GM19468 (cell line): ENCODE measurements at regions not wholly inside any gene's neighbourhood (a gene's known extent, or its start where the extent isn't known, plus 50 kb on each side); places are given as distances from the start of the nearest gene placed in this dataset.

ENCODE experiments used
- ATAC-seq: cut with Tn5 transposase; IDR thresholded peaks from one replicate; pipeline ENCODE4 v1.9.1; 2021; ENCODE audit warnings: mild to moderate bottlenecking, moderate library complexity, moderate number of reproducible peaks; ENCODE audit not compliant: unreplicated experiment; ENCODE audit errors: extremely low read depth

DNA sequence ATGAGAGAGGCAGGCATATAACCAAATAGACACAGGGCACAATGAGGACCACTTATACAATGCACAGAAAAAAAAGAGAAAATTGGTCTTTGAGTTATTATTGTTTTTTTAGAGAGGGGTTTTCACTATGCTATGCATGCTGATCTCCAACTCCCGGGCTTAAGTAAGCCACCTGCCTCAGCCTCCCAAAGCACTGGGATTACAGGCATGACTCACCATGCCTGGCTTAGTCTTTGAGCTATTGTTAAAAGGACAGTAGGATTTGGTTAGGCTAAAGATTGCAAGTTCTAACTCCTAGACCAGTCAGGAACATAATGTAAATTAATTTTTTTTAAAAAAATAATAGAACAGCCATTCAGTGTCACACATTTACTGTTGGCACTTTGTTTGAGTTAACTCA is 340.1 kb downstream of the GPAT3 start:
- no peak for ATAC-seq

GRCh38 chr4:83875437-83875836 is 339.5 kb downstream of the GPAT3 start:
- ATAC-seq = no peak

- ATAC-seq = no peak
These were observed 338.1 kb downstream of the GPAT3 start for GRCh38 chr4:83873996-83874395.

DNA sequence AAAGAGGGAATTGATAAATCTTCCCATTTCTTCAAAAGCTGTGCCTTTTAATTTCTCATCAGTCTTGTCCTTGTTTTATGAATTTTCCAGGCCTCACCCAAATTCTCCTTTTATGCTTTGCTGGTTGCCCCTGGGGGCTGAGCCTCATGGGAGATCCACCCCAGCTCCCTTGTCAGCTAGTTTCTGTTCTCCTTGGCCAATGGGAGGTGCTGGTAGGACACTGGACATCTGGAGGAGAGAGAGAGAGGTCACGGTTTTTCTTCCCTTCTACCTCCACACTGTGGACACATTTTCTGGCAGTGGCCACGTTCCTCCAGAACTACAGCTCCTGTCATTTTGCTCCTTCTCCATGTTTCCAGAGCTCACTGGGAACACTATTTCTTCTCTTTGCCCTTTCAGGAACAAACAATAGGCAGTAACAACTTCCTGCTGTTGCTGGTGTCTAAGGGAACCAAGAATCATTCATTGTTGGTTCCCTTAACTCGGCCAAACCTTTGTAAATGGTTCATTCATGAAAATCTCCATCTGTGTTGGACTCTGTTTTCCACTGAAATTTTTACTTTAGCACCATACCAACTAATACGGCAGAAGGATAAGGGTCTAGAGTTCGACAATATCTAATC is 334.5 kb downstream of the GPAT3 start:
- ATAC-seq = no peak

- no peak for ATAC-seq
These were observed 331.1 kb downstream of the GPAT3 start for GRCh38 chr4:83866834-83867621.

DNA sequence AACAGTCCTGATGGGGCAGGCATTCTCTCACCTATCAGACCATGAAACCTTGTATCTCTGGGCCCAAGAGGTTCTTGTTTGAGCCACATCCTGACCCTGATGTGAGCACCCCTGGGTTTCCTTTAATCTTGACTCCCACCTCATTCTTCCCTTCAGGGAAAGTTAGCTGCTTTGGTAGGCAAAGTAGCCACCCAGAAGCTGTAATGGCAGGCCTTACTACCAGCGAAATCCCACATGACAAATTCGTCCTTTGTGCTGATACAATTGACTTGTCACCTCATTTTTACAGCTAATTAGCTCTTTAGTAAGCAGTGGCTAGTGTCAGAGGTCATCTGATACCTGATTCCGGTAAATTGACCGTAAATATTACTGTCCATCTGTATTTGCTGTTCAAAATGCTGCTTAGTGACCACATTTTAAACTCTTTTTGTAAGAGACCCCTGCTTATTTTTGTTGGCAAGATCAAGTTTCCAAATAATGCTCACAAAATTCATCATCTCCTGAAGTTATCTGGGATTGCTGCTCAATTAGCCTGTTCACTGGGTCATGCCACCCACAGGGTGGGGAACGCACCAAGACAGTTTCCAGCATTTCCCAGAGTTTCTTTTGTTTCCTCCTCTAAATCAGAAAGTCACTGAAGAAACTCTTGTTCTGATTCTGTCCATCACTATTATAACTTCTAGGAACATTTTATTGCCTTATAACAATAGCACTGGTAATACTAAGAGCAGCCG is 329.7 kb downstream of the GPAT3 start:
- no peak for ATAC-seq

GRCh38 chr4:83864097-83864817 is 328.3 kb downstream of the GPAT3 start:
- no peak for ATAC-seq

DNA sequence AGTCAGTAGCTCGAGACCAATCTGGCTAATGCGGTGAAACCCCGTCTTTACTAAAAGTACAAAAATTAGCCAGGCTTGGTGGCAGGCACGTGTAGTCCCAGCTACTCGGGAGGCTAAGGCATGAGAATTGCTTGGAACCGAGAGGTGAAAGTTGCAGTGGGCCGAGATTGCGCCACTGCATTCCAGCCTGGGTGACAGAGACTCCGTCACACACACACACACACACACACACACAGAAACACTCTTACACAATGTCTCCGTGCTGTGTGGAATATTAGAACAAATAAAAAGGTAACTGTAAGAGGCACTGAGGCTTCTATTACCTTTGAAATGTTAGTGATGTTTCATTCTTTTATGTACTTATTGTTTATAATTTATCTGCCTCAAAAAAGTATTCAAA is 326.6 kb downstream of the GPAT3 start:
- no peak for ATAC-seq

DNA sequence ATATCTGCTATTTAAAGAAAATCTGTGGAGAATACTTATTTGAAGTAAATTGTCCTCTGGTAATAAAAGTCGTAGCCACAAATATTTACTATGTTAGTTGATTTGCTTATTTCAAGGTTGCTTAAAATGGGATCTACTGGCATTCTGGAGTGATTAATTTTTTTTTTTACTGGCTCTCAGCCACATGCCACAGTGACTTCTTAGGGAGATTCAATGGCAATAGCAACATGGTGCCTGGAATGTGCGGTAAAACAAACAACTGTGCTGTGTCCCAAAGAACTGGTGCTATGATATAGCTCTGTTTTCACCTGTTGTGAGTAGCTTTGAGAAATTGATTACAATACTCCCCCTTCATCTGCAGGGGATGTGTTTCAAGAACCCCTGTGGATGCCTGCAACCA is 324.3 kb downstream of the GPAT3 start:
- ATAC-seq = no peak

DNA sequence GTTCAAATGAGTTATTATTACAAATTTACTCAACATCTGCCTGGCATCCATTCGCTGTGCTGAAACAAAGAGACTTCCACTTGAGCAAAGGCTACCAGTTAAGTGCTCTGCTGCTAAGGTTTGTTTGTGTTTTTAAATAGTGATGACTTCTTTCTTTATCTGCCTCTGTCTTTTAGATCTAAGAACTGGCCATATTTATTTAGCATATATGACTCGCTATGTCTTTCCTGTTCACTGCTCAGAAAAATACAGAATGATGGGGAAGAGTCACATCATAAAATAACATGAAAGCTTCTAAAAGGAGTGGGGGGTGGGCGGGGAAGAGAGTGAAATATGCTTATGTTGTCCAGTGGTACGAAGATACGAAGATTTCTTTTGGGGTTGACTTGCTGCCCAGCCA is 322.2 kb downstream of the GPAT3 start:
- no peak for ATAC-seq

GRCh38 chr4:83855044-83855443 is 319.1 kb downstream of the GPAT3 start:
- ATAC-seq = no peak

GRCh38 chr4:83852085-83852451 is 316.2 kb downstream of the GPAT3 start:
- ATAC-seq = no peak

DNA sequence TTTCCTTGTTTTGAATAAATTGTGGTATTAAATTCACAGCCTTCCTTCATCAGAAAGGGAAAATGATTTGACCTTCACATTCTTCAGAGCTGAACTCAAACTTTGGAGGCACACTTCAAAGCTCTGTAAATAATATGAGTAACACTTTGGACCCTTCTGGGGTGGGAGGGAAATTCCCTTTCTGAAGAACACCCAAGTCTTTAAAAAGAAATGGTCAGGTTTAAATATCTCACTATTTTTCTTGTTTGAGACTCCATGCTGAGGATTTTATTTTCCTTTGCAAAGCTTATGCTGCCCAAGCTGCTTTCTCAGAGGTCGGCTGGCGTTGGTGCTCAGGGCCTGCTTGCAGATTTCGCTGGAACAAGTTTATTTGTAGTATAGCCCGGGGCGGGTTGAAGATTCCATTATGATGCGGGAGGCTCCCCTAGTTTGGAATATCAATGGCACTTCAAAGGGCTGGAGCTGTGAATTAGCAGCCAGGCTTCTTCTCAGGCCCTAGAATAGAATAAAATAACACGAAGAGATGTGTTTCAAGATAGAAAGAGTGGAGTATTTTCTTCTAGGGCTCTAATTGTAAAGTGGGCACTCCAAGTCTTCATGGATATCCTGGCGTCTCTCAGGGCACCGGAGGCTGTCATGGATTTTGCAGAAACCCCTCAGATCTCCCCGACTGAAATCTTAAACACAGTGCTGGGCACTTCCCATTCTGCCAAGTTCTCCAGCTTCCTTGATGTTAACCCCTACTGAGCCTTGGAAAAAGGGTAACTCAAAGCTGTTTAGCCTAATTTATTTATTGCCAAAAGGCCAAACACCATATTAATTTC is 315.6 kb downstream of the GPAT3 start:
- no peak for ATAC-seq

GRCh38 chr4:83850435-83850834 is 314.5 kb downstream of the GPAT3 start:
- ATAC-seq = no peak

GRCh38 chr4:83846193-83846830 is 310.4 kb downstream of the GPAT3 start:
- ATAC-seq = no peak

DNA sequence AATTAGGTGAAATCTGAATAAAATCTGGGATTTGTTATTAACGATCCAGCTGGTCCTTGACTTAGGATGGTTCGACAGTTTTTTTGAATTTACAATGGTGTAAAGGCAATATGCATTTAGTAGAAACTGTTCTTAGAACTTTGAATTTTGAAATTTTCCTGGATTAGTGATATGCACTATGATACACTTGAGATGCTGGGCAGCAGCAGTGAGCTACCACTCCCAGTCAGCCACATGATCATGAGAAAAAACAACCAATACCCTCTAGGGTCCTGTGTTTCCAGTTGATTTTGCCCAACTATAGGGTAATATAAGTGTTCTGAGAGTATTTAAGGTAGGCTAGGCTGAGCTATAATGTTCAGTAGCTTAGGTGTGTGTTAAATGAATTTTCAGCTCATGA is 303.7 kb downstream of the GPAT3 start:
- ATAC-seq = no peak

- ATAC-seq = no peak
These were observed 301.9 kb downstream of the GPAT3 start for GRCh38 chr4:83837614-83838308.

GRCh38 chr4:83833920-83834319 is 298.0 kb downstream of the GPAT3 start:
- no peak for ATAC-seq
